HUES6 (cell line): ENCODE measurements at regions not wholly inside any gene's neighbourhood (a gene's known extent, or its start where the extent isn't known, plus 50 kb on each side); places are given as distances from the start of the nearest gene placed in this dataset.

Source experiments
- H3K27ac ChIP-seq: 2 replicates; pipeline ENCODE4 v1.7.0; 2013; ENCODE audit warnings: low read depth, mild to moderate bottlenecking, low read length, inconsistent platforms
- H3K27me3 ChIP-seq: 2 replicates; pipeline ENCODE4 v1.6.1; 2013; ENCODE audit warnings: low read length; ENCODE audit not compliant: control insufficient read depth, insufficient read depth
- H3K36me3 ChIP-seq: 2 replicates; pipeline ENCODE4 v1.6.1; 2013; ENCODE audit warnings: low read length; ENCODE audit not compliant: control insufficient read depth, insufficient read depth
- H3K4me1 ChIP-seq: 2 replicates; pipeline ENCODE4 v1.6.1; 2013; ENCODE audit warnings: low read length; ENCODE audit not compliant: control insufficient read depth, insufficient read depth
- H3K4me3 ChIP-seq: 2 replicates; pipeline ENCODE4 v1.5.1; 2013; ENCODE audit warnings: low read depth, low read length
- H3K9ac ChIP-seq: one replicate; pipeline ENCODE4 v1.6.1; 2013; ENCODE audit warnings: mild to moderate bottlenecking, low read length
- H3K9me3 ChIP-seq: 2 replicates; pipeline ENCODE4 v1.6.1; 2013; ENCODE audit warnings: low read depth, low read length; ENCODE audit not compliant: control insufficient read depth, insufficient read depth

GRCh38 chr5:115351356-115352195 is 55.1 kb upstream of the CCDC112 start:
- H3K9me3 ChIP-seq, result peaks cover 8% of the 10 kb centered on the region
- no peak overlapping the region for H3K9ac ChIP-seq
- no peak overlapping the region for H3K27ac ChIP-seq
- no peaks in the 10 kb centered on the region for H3K27me3 ChIP-seq
- no peak overlapping the region for H3K4me3 ChIP-seq
- H3K36me3 ChIP-seq, result no peaks in the 10 kb centered on the region
- no peaks in the 10 kb centered on the region; the same call in 1 of the 2 replicates for H3K4me1 ChIP-seq

DNA sequence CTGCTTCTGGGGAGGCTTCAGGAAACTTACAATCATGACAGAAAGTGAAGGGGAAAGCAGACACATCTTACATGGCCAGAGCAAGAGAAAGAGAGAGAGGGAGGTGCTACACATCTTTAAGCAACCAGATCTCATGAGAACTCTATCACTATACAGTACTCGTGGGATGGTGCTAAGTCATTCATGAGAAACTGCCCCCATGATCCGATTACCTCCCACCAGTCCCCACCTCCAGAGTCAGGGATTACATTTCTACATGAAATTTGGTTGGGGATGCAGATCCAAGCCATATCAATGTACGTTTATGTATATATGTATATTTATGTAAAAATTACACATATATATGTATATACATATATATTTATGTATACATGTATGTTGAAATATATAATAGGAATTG is 54.4 kb upstream of the CCDC112 start:
- Histone ChIP-seq H3K4me1 (no peaks in the 10 kb centered on the region; the same call in 1 of the 2 replicates), H3K9ac (no peak overlapping the region), H3K27ac (no peak overlapping the region), H3K27me3 (no peaks in the 10 kb centered on the region), H3K4me3 (no peak overlapping the region), H3K9me3 (peaks cover 8% of the 10 kb centered on the region), H3K36me3 (no peaks in the 10 kb centered on the region)

DNA sequence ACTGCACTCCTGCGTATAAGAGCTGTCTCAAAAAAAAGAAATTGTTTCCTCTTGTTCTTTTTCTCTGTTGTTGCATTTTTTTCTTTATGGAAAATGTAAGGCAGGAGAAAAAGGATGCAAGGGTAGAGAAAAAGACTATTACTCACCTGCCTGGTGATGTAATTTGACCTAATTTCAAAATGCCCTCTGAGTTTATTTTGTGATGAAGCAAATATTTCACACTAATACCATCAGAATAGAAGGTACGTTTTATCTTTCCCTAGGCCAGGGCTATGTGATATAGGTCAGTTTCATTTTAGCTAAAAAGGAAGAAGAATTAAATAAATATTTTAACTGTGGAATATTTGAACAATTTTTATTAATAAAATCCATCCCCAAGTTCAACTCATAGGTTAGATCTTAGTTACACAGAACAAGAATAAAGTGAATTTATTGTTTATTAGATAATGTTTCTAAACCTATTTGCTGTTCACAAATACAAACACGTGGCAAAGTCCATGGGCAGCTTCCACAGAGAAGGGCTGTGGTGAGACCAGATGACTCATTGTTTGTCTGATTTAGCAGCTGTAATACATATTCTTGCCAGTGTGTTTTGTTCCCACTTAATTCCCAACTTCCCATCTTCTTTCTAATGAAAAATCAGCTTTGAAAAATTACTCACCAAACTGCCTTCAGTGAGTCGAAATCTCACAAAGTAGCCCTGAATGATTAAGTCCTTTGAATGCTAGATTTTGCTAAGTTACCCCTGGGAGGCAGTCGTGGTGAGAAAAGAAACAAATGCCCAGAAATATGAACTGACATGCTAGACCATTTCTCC is 52.8 kb upstream of the CCDC112 start:
- Histone ChIP-seq H3K36me3 (no peaks in the 10 kb centered on the region), H3K9ac (no peak overlapping the region), H3K4me1 (no peaks in the 10 kb centered on the region; the same call in 1 of the 2 replicates), H3K9me3 (peaks cover 5% of the 10 kb centered on the region), H3K27ac (no peak overlapping the region), H3K4me3 (no peak overlapping the region), H3K27me3 (no peaks in the 10 kb centered on the region)

DNA sequence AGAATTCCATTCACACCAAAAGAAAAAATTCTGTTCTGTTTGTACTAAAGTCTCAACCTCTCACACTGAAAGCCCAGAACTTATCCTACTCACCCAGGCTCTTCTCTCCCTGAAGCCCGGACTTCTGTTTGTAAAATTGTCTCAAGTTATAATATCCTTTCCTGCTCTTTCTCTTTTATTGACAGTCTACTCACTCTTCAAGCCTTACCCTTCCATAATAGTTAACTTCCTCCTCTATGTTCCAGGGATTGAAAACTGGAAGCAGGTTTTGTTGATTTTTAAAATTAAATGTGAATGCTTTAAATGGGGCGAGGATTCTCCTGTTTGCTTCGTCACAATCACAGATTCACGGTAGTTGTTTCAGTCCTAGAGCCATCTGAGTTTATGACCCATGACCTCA is 51.7 kb upstream of the CCDC112 start:
- Histone ChIP-seq H3K4me3 (no peak overlapping the region), H3K4me1 (no peaks in the 10 kb centered on the region; the same call in 1 of the 2 replicates), H3K9me3 (no peaks in the 10 kb centered on the region), H3K36me3 (no peaks in the 10 kb centered on the region), H3K27me3 (no peaks in the 10 kb centered on the region), H3K27ac (no peak overlapping the region), H3K9ac (no peak overlapping the region)
